Erythroblast (primary cell): ENCODE measurements at regions not wholly inside any gene's neighbourhood (a gene's known extent, or its start where the extent isn't known, plus 50 kb on each side); places are given as distances from the start of the nearest gene placed in this dataset.

Experiments used
- GATA1 ChIP-seq: IDR thresholded peaks from 2 replicates; pipeline ENCODE4 v1.6.1; 2011; ENCODE audit warnings: low read depth, mild to moderate bottlenecking, control low read depth, low read length, moderate library complexity
- POLR2A ChIP-seq: IDR thresholded peaks from 2 replicates; pipeline ENCODE4 v1.6.1; 2011; ENCODE audit warnings: mild to moderate bottlenecking, low read length

DNA sequence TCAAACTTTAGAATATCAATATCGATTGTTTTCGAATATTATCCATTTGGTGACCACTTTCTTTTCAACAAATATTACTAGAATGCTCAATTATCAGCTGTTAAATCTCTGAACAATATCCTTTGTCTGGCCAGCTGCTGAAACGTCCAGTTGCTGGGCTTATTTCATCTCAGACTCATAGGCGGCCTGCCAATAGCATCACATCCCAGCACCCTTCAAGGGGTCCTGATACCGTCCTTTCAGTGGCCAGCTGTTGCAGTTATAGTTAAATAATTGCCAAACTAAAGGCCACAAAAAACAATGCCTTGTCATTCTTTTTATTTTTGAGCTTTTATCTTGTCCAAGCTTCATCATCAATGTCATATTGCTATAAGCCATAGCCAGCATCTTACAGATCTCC is 1006.8 kb upstream of the MANEA start:
- TF ChIP-seq POLR2A = no peak
- no peak for TF ChIP-seq GATA1
